Prostate gland (tissue), 2 donors: ENCODE measurements at regions not wholly inside any gene's neighbourhood (a gene's known extent, or its start where the extent isn't known, plus 50 kb on each side); places are given as distances from the start of the nearest gene placed in this dataset.

Experiments
- CTCF ChIP-seq, 4 experiments: fragments of 200-600 bp in 2 of 4; fragments of 450-650 bp in 2 of 4; sonication (generic) in 2 of 4; IDR thresholded peaks; 1 replicate in 3 of 4; 2 replicates in 1 of 4; pipeline ENCODE4 v1.5.1; 2016 to 2019; ENCODE audit warnings: antibody characterized with exemption in 4 of 4, mild to moderate bottlenecking in 2 of 4, moderate library complexity in 2 of 4
- POLR2A ChIP-seq: fragments of 450-650 bp; IDR thresholded peaks from one replicate; pipeline ENCODE4 v1.6.1; 2016; ENCODE audit warnings: antibody characterized with exemption, mild to moderate bottlenecking
- POLR2AphosphoS5 ChIP-seq: sonication (generic); formaldehyde crosslinking; IDR thresholded peaks from one replicate; pipeline ENCODE4 v1.6.1; 2017; ENCODE audit warnings: antibody characterized with exemption

GRCh38 chr1:101080859-101081258 is 55.3 kb upstream of the DPH5 start:
- TF ChIP-seq CTCF (IDR thresholded peaks at IDR 0.05) = no peak
- no peak for TF ChIP-seq POLR2AphosphoS5
- TF ChIP-seq POLR2A = no peak
